HL-60 (cell line): ENCODE measurements at regions not wholly inside any gene's neighbourhood (a gene's known extent, or its start where the extent isn't known, plus 50 kb on each side); places are given as distances from the start of the nearest gene placed in this dataset.
"Not testable (repeated sequence)": the region's sequence is repeated elsewhere in the genome, so short reads cannot be mapped to it uniquely, and the experiment has no call there.

Experiments
- CTCF ChIP-seq: IDR thresholded peaks from one replicate; pipeline ENCODE4 v1.5.1; 2011; ENCODE audit warnings: low read length, control low read depth, inconsistent platforms; ENCODE audit not compliant: insufficient read depth
- POLR2AphosphoS5 ChIP-seq: IDR thresholded peaks from 2 replicates; pipeline ENCODE4 v1.6.1; 2012; ENCODE audit warnings: low read depth
- REST ChIP-seq: IDR thresholded peaks from 2 replicates; pipeline ENCODE4 v1.6.1; 2012; ENCODE audit warnings: low read depth; ENCODE audit not compliant: insufficient replicate concordance

DNA sequence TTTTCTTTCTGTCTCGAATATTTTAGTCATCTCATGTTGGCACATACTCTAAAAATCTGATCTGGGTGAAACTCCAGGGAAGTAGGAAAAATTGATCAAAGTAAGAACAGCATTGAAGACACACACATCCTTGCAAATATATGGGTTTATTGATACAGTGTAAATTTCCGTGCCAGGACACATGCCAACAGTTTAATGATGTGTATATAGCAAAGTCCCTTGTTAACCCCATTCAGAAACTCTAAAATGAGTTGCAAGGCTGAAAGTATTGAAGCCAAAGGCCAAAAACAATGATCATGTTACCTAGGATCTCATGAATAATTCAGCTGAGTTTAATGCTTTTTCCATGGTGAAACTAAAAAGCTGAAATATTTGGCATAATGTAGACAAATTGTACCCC is 61.6 kb downstream of the SRGAP2 start:
- TF ChIP-seq REST, CTCF, POLR2AphosphoS5: not testable (repeated sequence)
